HG03060 (cell line): ENCODE measurements at regions not wholly inside any gene's neighbourhood (a gene's known extent, or its start where the extent isn't known, plus 50 kb on each side); places are given as distances from the start of the nearest gene placed in this dataset.
"Not testable (repeated sequence)": the region's sequence is repeated elsewhere in the genome, so short reads cannot be mapped to it uniquely, and the experiment has no call there.

Experiments used
- ATAC-seq: cut with Tn5 transposase; IDR thresholded peaks from one replicate; pipeline ENCODE4 v1.9.1; 2021; ENCODE audit warnings: low read depth, moderate number of reproducible peaks; ENCODE audit not compliant: unreplicated experiment

- ATAC-seq: no peak
Observed at GRCh38 chr4:188783606-188784160, 644.4 kb downstream of the TRIML1 start.

GRCh38 chr4:188796600-188796999, 657.4 kb downstream of the TRIML1 start:
- not testable (repeated sequence) for ATAC-seq

- not testable (repeated sequence) for ATAC-seq
Observed at GRCh38 chr4:188797011-188797410, 657.8 kb downstream of the TRIML1 start.

- ATAC-seq: no peak
Observed at GRCh38 chr4:188804861-188805260, 665.6 kb downstream of the TRIML1 start.

- ATAC-seq: no peak
Observed at GRCh38 chr4:188811121-188811520, 671.9 kb downstream of the TRIML1 start.

- no peak for ATAC-seq
Observed at GRCh38 chr4:188812644-188813043, 673.4 kb downstream of the TRIML1 start.

GRCh38 chr4:188818300-188818699, 679.1 kb downstream of the TRIML1 start:
- no peak for ATAC-seq

GRCh38 chr4:188819233-188819632, 680.0 kb downstream of the TRIML1 start:
- no peak for ATAC-seq

- no peak for ATAC-seq
Observed at GRCh38 chr4:188821500-188821899, 682.3 kb downstream of the TRIML1 start.

GRCh38 chr4:188822698-188823097, 683.5 kb downstream of the TRIML1 start:
- no peak for ATAC-seq

GRCh38 chr4:188824553-188824952, 685.3 kb downstream of the TRIML1 start:
- ATAC-seq: no peak

GRCh38 chr4:188826393-188826792, 687.2 kb downstream of the TRIML1 start:
- no peak for ATAC-seq

- no peak for ATAC-seq
Observed at GRCh38 chr4:188839704-188840103, 700.5 kb downstream of the TRIML1 start.

GRCh38 chr4:188841523-188841922, 702.3 kb downstream of the TRIML1 start:
- no peak for ATAC-seq

- no peak for ATAC-seq
Observed at GRCh38 chr4:188854436-188854835, 715.2 kb downstream of the TRIML1 start.

GRCh38 chr4:188858696-188859095, 719.5 kb downstream of the TRIML1 start:
- no peak for ATAC-seq

- no peak for ATAC-seq
Observed at GRCh38 chr4:188864741-188865140, 725.5 kb downstream of the TRIML1 start.

GRCh38 chr4:188867796-188868195, 728.6 kb downstream of the TRIML1 start:
- no peak for ATAC-seq

GRCh38 chr4:188869581-188869980, 730.3 kb downstream of the TRIML1 start:
- ATAC-seq: no peak

- no peak for ATAC-seq
Observed at GRCh38 chr4:188872809-188873208, 733.6 kb downstream of the TRIML1 start.

- ATAC-seq: no peak
Observed at GRCh38 chr4:188876881-188877280, 737.6 kb downstream of the TRIML1 start.

GRCh38 chr4:188879598-188879997, 740.4 kb downstream of the TRIML1 start:
- no peak for ATAC-seq

GRCh38 chr4:188887905-188888304, 748.7 kb downstream of the TRIML1 start:
- ATAC-seq: no peak
